ENCODE measurements at regions not wholly inside any gene's neighbourhood (a gene's known extent, or its start where the extent isn't known, plus 50 kb on each side); places are given as distances from the start of the nearest gene placed in this dataset.

DNA sequence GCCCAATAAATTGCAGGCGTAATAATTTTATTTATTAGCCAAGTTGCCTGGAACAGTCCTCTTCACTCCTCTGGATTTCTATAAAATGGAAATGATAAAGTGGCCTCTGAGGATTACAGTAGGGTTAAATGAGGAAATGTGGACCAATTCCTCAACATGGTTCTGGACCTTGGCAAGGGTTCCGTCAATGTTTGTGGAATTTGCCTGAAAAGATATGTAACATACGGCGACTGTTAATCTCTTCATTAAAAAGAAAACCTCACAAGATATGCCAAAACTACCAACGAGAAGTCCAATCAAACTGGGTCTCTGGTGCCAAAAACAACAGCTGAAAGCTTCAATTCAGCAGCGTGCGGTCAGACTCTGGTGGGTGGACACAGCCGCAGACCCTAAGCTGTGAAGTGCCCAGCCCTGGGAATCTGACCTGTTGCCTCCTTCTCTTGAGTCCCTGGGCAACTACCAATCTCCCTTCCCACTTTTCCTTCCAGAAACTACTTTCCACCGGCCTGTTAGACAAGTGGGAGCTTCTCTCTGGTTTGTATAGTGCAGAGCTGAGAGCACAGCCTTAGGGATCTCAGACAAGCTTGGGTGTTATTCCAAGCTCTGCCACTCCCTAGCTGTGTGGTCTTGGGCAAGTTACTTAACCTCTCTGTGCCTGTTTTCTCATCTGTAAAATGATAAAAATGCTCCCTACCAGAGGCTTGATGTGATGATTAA, 190.5 kb upstream of the GSC start:
- ChIA-PET POLR2A (no interaction called here), CTCF (no interaction called here), SMC1A (ENCODE audit: uncharacterized antibody, unreplicated experiment) (no interaction called here), RAD21 (ENCODE audit: unreplicated experiment) (no interaction called here)
- in situ Hi-C loops (cut with MboI) (no loop called here), intact Hi-C loops (cut with micrococcal nuclease; ENCODE audit: unreplicated experiment) (no loop called here)
- Histone ChIP-seq H3K27ac (ENCODE audit: control insufficient read depth, insufficient read depth) (no peak overlapping the region), H3K79me2 (ENCODE audit: control insufficient read depth, insufficient read depth, low read length) (no peaks in the 10 kb centered on the region), H3K36me3 (ENCODE audit: control insufficient read depth in 2 of 2, insufficient read depth in 2 of 2, low read length in 1 of 2) (no peaks in the 10 kb centered on the region), H3K4me1 (ENCODE audit: control insufficient read depth, insufficient read depth, low read length) (no peaks in the 10 kb centered on the region), H3K9me3 (replicated peaks; ENCODE audit: control insufficient read depth, insufficient read depth, low read length) (no peaks in the 10 kb centered on the region), H3K4me3 (no peak overlapping the region), H2AFZ (ENCODE audit: control insufficient read depth, low read depth, low read length) (no peak overlapping the region), H3K9ac (ENCODE audit: control insufficient read depth, insufficient read depth, low read length) (no peak overlapping the region), H3K4me2 (ENCODE audit: control insufficient read depth, insufficient read depth) (no peak overlapping the region), H4K20me1 (ENCODE audit: control insufficient read depth, insufficient read depth) (no peaks in the 10 kb centered on the region), H3K27me3 (replicated peaks in 1 of 2; ENCODE audit: control insufficient read depth in 2 of 2, insufficient read depth in 2 of 2, low read length in 1 of 2) (peaks cover 3 to 6% of the 10 kb centered on the region in 2 experiments; a peak in 2 of 4 replicates)
- WGBS (ENCODE audit: insufficient coverage, insufficient replicate concordance, low lambda C conversion rate, missing lambda C conversion rate): 64% methylated on average over 9 of the region's 9 CpGs
- ATAC-seq (no peak), DNase-seq (ENCODE audit: low read depth, low spot score) (no peak), FAIRE-seq (no peak)
- no peak for TF ChIP-seq MTA2 (IDR thresholded peaks at IDR 0.05; ENCODE audit: low read depth)
- TF ChIP-seq CHD1 (IDR thresholded peaks at IDR 0.05; ENCODE audit: low read depth, low read length): no peak
- TF ChIP-seq, protein P1, sequence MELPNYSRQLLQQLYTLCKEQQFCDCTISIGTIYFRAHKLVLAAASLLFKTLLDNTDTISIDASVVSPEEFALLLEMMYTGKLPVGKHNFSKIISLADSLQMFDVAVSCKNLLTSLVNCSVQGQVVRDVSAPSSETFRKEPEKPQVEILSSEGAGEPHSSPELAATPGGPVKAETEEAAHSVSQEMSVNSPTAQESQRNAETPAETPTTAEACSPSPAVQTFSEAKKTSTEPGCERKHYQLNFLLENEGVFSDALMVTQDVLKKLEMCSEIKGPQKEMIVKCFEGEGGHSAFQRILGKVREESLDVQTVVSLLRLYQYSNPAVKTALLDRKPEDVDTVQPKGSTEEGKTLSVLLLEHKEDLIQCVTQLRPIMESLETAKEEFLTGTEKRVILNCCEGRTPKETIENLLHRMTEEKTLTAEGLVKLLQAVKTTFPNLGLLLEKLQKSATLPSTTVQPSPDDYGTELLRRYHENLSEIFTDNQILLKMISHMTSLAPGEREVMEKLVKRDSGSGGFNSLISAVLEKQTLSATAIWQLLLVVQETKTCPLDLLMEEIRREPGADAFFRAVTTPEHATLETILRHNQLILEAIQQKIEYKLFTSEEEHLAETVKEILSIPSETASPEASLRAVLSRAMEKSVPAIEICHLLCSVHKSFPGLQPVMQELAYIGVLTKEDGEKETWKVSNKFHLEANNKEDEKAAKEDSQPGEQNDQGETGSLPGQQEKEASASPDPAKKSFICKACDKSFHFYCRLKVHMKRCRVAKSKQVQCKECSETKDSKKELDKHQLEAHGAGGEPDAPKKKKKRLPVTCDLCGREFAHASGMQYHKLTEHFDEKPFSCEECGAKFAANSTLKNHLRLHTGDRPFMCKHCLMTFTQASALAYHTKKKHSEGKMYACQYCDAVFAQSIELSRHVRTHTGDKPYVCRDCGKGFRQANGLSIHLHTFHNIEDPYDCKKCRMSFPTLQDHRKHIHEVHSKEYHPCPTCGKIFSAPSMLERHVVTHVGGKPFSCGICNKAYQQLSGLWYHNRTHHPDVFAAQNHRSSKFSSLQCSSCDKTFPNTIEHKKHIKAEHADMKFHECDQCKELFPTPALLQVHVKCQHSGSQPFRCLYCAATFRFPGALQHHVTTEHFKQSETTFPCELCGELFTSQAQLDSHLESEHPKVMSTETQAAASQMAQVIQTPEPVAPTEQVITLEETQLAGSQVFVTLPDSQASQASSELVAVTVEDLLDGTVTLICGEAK (IDR thresholded peaks at IDR 0.05; ENCODE audit: borderline replicate concordance): no peak
- TF ChIP-seq ZSCAN29 (IDR thresholded peaks at IDR 0.05): no peak
- BruUV-seq (replicated peaks): no TSS peak

Data from GM12878 (cell line).